WTC11 (cell line): ENCODE measurements at regions not wholly inside any gene's neighbourhood (a gene's known extent, or its start where the extent isn't known, plus 50 kb on each side); places are given as distances from the start of the nearest gene placed in this dataset.

Experiments
- E2F1 ChIP-seq: sonication (generic); formaldehyde crosslinking; IDR thresholded peaks from 2 replicates; pipeline ENCODE4 v1.8.0; 2022; ENCODE audit warnings: mild to moderate bottlenecking, missing genetic modification reagents
- ESRRA ChIP-seq: sonication (generic); formaldehyde crosslinking; IDR thresholded peaks from 2 replicates; pipeline ENCODE4 v1.8.1; 2022; ENCODE audit warnings: mild to moderate bottlenecking, missing genetic modification reagents, borderline replicate concordance
- ETV6 ChIP-seq: sonication (generic); formaldehyde crosslinking; IDR thresholded peaks from 2 replicates; pipeline ENCODE4 v1.8.1; 2022; ENCODE audit warnings: mild to moderate bottlenecking, missing genetic modification reagents
- FOXP1 ChIP-seq: sonication (generic); formaldehyde crosslinking; IDR thresholded peaks from 2 replicates; pipeline ENCODE4 v1.8.0; 2022; ENCODE audit warnings: missing genetic modification reagents, mild to moderate bottlenecking, moderate library complexity, borderline replicate concordance
- IRF2 ChIP-seq: sonication (generic); formaldehyde crosslinking; IDR thresholded peaks from 2 replicates; pipeline ENCODE4 v1.8.0; 2022; ENCODE audit warnings: low read depth, missing genetic modification reagents, borderline replicate concordance
- ZNF121 ChIP-seq: sonication (generic); formaldehyde crosslinking; IDR thresholded peaks from 2 replicates; pipeline ENCODE4 v1.8.0; 2023; ENCODE audit warnings: missing genetic modification reagents
- TF ChIP-seq, protein P1 (sequence below): fragments of 200-600 bp; IDR thresholded peaks from 2 replicates; pipeline ENCODE4 v1.8.0; 2022; ENCODE audit warnings: antibody characterized with exemption
- TF ChIP-seq, protein P2 (sequence below): sonication (generic); formaldehyde crosslinking; IDR thresholded peaks from 2 replicates; pipeline ENCODE4 v1.8.1; 2022; ENCODE audit warnings: missing genetic modification reagents, borderline replicate concordance

DNA sequence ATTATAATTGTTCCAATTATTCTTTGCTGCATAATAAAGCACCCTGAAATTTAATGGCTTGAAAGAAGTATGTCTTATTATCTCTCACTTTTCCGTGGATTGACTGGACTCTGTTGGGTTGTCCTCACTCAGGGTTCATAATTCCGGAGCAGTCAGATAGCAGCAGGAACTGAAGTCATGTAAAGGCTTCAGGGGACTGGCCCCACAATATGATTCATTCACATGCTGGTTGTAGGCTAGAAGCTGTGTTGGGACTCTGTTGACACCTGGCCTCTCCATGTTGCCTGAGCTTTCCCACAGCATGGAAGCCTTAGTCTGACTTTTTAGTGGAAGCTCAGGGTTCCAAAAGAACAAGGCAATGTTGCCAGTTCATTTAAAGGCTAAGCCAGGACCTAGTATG, 367.1 kb upstream of the ADGRL2 start:
- TF ChIP-seq, protein P1, sequence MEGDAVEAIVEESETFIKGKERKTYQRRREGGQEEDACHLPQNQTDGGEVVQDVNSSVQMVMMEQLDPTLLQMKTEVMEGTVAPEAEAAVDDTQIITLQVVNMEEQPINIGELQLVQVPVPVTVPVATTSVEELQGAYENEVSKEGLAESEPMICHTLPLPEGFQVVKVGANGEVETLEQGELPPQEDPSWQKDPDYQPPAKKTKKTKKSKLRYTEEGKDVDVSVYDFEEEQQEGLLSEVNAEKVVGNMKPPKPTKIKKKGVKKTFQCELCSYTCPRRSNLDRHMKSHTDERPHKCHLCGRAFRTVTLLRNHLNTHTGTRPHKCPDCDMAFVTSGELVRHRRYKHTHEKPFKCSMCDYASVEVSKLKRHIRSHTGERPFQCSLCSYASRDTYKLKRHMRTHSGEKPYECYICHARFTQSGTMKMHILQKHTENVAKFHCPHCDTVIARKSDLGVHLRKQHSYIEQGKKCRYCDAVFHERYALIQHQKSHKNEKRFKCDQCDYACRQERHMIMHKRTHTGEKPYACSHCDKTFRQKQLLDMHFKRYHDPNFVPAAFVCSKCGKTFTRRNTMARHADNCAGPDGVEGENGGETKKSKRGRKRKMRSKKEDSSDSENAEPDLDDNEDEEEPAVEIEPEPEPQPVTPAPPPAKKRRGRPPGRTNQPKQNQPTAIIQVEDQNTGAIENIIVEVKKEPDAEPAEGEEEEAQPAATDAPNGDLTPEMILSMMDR: no peak
- TF ChIP-seq ETV6: no peak
- no peak for TF ChIP-seq IRF2 (CRISPR knock-in tag)
- no peak for TF ChIP-seq FOXP1
- TF ChIP-seq, protein P2, sequence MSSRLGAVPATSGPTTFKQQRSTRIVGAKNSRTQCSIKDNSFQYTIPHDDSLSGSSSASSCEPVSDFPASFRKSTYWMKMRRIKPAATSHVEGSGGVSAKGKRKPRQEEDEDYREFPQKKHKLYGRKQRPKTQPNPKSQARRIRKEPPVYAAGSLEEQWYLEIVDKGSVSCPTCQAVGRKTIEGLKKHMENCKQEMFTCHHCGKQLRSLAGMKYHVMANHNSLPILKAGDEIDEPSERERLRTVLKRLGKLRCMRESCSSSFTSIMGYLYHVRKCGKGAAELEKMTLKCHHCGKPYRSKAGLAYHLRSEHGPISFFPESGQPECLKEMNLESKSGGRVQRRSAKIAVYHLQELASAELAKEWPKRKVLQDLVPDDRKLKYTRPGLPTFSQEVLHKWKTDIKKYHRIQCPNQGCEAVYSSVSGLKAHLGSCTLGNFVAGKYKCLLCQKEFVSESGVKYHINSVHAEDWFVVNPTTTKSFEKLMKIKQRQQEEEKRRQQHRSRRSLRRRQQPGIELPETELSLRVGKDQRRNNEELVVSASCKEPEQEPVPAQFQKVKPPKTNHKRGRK (CRISPR knock-in tag): no peak
- TF ChIP-seq E2F1: no peak
- TF ChIP-seq ESRRA (CRISPR knock-in tag): no peak
- no peak for TF ChIP-seq ZNF121 (CRISPR knock-in tag)
